ES-I3 (cell line): ENCODE measurements at regions not wholly inside any gene's neighbourhood (a gene's known extent, or its start where the extent isn't known, plus 50 kb on each side); places are given as distances from the start of the nearest gene placed in this dataset.

Experiments used
- H3K36me3 ChIP-seq: 2 replicates; pipeline ENCODE4 v1.6.1; 2013; ENCODE audit warnings: mild to moderate bottlenecking, low read length, control low read depth, moderate library complexity; ENCODE audit not compliant: insufficient read depth
- H3K4me1 ChIP-seq: 2 replicates; pipeline ENCODE4 v1.6.1; 2013; ENCODE audit warnings: mild to moderate bottlenecking, control low read depth, low read length; ENCODE audit not compliant: insufficient read depth
- H3K9ac ChIP-seq: 2 replicates; pipeline ENCODE4 v1.6.1; 2013; ENCODE audit warnings: low read depth, mild to moderate bottlenecking, low read length, moderate library complexity
- H3K9me3 ChIP-seq: 2 replicates; pipeline ENCODE4 v1.6.1; 2013; ENCODE audit warnings: mild to moderate bottlenecking, low read length, moderate library complexity; ENCODE audit not compliant: control insufficient read depth, insufficient read depth

- Histone ChIP-seq H3K9ac (no peak overlapping the region), H3K4me1 (no peaks in the 10 kb centered on the region), H3K36me3 (no peaks in the 10 kb centered on the region), H3K9me3 (no peaks in the 10 kb centered on the region)
Observed at GRCh38 chr9:75591972-75592371, 298.5 kb upstream of the PCSK5 start.

DNA sequence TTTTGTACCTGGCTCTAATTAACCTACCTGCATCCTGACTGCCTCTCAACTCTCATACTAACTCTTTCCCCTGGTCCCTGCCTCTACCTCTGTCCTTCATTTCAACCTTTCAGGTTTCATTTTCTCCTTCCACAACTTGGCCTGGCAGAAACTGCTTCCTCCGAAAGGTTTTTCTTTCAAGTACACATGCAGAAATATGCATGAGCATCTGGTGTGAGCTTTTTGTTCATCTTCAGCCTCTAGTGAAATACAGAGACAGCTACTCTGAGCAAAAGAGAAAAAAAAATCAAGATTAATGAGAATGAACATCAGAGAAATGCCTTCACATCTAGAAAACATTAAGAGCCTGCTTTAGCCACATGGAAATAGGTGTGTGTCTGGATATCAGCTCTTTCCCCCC is 297.9 kb upstream of the PCSK5 start:
- H3K9ac ChIP-seq = no peak overlapping the region
- H3K9me3 ChIP-seq = no peaks in the 10 kb centered on the region
- no peaks in the 10 kb centered on the region for H3K4me1 ChIP-seq
- H3K36me3 ChIP-seq = no peaks in the 10 kb centered on the region

- no peaks in the 10 kb centered on the region for H3K4me1 ChIP-seq
- no peak overlapping the region for H3K9ac ChIP-seq
- no peaks in the 10 kb centered on the region for H3K36me3 ChIP-seq
- H3K9me3 ChIP-seq = no peaks in the 10 kb centered on the region
Observed at GRCh38 chr9:75593920-75594319, 296.6 kb upstream of the PCSK5 start.

- Histone ChIP-seq H3K9me3 (no peaks in the 10 kb centered on the region), H3K4me1 (no peaks in the 10 kb centered on the region), H3K9ac (no peak overlapping the region), H3K36me3 (no peaks in the 10 kb centered on the region)
Observed at GRCh38 chr9:75599126-75599525, 291.3 kb upstream of the PCSK5 start.

DNA sequence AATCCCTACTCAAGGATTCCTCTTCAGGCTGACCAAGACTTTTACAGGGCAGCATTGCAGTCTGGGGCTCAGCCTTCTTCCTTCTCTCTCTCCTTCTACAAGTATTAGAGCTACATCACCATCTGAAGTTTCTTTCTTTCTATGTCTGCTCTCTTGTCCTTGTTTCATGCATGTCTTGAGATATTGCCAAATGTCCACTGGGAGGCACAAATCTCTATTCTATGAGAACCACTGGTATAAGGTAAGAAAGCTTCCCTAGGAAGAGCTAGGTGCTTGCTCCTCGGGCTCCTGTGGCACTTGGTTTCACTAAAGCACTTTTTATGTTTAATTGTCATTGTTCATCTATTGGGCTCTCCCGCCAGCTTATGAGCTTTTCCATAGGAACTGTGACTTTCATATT is 289.2 kb upstream of the PCSK5 start:
- H3K4me1 ChIP-seq = no peaks in the 10 kb centered on the region
- no peaks in the 10 kb centered on the region for H3K9me3 ChIP-seq
- H3K36me3 ChIP-seq = no peaks in the 10 kb centered on the region
- H3K9ac ChIP-seq = no peak overlapping the region

GRCh38 chr9:75602060-75602459 is 288.4 kb upstream of the PCSK5 start:
- Histone ChIP-seq H3K9me3 (no peaks in the 10 kb centered on the region), H3K4me1 (no peaks in the 10 kb centered on the region), H3K9ac (no peak overlapping the region), H3K36me3 (no peaks in the 10 kb centered on the region)

GRCh38 chr9:75604661-75605060 is 285.8 kb upstream of the PCSK5 start:
- Histone ChIP-seq H3K9me3 (no peaks in the 10 kb centered on the region), H3K36me3 (no peaks in the 10 kb centered on the region), H3K4me1 (no peaks in the 10 kb centered on the region), H3K9ac (no peak overlapping the region)

GRCh38 chr9:75607521-75607920 is 283.0 kb upstream of the PCSK5 start:
- no peak overlapping the region for H3K9ac ChIP-seq
- H3K36me3 ChIP-seq = no peaks in the 10 kb centered on the region
- no peaks in the 10 kb centered on the region for H3K4me1 ChIP-seq
- H3K9me3 ChIP-seq = no peaks in the 10 kb centered on the region

DNA sequence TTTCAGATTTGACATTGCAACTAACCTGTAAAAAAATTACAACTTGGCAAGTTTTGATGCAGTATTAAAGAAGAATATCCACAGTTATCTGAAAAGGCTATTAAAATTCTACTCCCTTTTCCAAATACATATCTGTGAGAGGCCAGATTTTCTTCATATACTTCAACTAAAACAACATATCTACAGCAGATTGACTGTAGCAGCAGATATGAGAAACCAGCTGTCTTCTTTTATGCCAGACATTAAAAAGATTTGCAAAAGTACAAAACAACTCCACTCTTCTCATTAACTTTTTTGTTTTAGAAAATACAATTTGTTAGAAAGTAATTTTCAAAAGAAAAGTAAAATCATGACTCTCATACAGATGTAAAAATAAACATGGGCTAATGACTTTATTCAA is 281.1 kb upstream of the PCSK5 start:
- H3K9ac ChIP-seq = no peak overlapping the region
- H3K4me1 ChIP-seq = no peaks in the 10 kb centered on the region
- no peaks in the 10 kb centered on the region for H3K36me3 ChIP-seq
- no peaks in the 10 kb centered on the region for H3K9me3 ChIP-seq

DNA sequence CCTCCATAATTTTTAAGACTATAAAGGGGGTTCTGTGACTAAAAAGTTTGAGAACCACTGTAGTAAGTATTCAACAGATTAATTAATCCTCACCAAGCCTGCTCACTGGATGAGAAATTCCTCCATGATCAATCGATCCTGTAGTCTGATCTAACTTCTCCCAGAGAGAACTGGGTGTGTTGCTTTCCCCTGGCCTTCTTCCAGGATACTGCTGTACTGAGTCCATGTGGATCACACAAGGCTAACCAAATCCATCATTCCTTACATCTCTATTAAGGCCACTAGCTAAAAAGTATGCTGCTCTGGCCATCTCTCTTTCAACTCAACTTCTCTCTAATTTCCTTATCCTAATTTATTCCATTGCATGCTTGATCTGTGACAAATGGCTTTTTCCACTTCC is 280.2 kb upstream of the PCSK5 start:
- Histone ChIP-seq H3K9me3 (no peaks in the 10 kb centered on the region), H3K9ac (no peak overlapping the region), H3K4me1 (no peaks in the 10 kb centered on the region), H3K36me3 (no peaks in the 10 kb centered on the region)

- H3K4me1 ChIP-seq = no peaks in the 10 kb centered on the region
- no peaks in the 10 kb centered on the region for H3K36me3 ChIP-seq
- H3K9me3 ChIP-seq = no peaks in the 10 kb centered on the region
- no peak overlapping the region for H3K9ac ChIP-seq
Observed at GRCh38 chr9:75612205-75612604, 278.3 kb upstream of the PCSK5 start.

DNA sequence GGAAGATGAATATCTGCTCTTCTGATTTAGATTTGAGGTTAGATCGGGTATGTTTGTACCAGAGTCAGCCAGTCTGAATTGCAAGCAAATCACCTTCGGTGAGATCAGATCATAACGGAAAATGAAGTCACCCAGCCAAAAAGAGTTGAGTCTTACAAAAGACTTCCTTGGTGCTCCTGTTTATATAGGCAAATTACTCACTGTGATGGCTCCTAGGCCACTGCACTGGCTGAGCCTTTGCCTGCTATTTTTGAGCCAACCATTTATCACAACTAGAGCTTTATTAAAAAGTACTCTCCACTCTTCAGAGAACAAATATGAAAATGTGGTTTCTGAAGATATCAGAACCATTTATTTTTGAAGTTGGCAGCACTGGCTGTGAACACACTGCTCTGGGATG is 277.7 kb upstream of the PCSK5 start:
- Histone ChIP-seq H3K36me3 (no peaks in the 10 kb centered on the region), H3K9ac (no peak overlapping the region), H3K4me1 (no peaks in the 10 kb centered on the region), H3K9me3 (no peaks in the 10 kb centered on the region)

DNA sequence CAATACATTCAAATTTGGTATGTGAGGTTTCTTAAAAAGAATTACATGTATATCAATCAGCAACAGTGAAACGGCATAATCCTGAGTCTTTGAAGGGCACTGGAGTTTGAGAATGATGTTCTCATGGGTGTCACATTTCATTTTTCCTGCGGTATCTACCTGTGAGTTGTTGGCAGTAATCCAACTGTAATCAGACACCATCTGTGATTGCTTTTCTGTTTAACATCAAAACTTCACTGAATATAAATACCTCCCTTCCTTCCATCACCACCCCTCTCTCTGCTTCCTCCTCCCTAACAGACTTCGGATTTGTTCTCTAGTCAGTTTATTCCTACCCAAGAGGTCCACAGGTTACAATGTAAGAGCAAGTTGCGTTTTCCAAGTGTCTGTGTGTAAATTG is 275.2 kb upstream of the PCSK5 start:
- no peak overlapping the region for H3K9ac ChIP-seq
- H3K9me3 ChIP-seq = no peaks in the 10 kb centered on the region
- no peaks in the 10 kb centered on the region for H3K4me1 ChIP-seq

GRCh38 chr9:75616052-75616451 is 274.4 kb upstream of the PCSK5 start:
- H3K4me1 ChIP-seq = no peaks in the 10 kb centered on the region
- no peaks in the 10 kb centered on the region for H3K9me3 ChIP-seq
- no peak overlapping the region for H3K9ac ChIP-seq
- no peaks in the 10 kb centered on the region for H3K36me3 ChIP-seq

More for the DNA sequence above, 275.2 kb upstream of the PCSK5 start:
- H3K36me3 ChIP-seq = no peaks in the 10 kb centered on the region

DNA sequence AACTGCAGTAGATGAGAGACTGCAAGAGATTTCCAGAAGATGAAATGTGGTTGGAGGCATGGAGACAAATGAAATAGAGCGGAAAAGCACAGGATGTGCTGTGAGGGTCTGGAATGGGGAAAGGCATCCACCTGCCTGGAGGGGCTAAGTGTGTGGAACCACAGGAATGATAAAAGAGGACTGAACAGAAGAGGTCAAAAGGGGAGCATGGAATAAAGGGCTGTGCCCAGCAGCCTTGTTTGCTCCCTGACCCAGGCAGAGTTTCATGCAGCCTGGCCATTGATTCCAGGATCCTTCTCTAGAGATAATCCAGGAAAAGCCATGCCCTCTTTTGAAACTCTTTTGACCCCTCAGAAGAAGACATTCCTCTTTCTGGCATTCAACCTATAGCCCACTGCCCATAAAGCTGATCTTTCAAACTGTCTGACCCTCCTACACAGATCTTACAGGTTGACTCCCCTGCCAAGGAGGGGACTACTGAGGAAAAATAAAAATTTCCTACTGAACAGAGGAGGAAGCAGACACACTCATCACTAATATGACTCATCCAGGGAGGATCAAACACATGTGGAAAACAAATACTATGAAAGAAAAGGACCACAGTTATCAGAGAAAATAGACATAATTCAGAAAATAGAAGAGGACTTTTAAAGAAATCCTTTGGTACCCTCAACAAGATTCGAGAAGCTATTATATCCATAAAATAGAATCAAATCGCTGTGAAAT is 273.5 kb upstream of the PCSK5 start:
- no peaks in the 10 kb centered on the region for H3K36me3 ChIP-seq
- H3K9ac ChIP-seq = no peak overlapping the region
- H3K4me1 ChIP-seq = no peaks in the 10 kb centered on the region
- no peaks in the 10 kb centered on the region for H3K9me3 ChIP-seq

- no peaks in the 10 kb centered on the region; the same call in 1 of the 2 replicates for H3K9me3 ChIP-seq
- no peaks in the 10 kb centered on the region for H3K4me1 ChIP-seq
- no peak overlapping the region for H3K9ac ChIP-seq
- H3K36me3 ChIP-seq = no peaks in the 10 kb centered on the region
Observed at GRCh38 chr9:75623462-75623861, 267.0 kb upstream of the PCSK5 start.
